ENCODE measurements at regions not wholly inside any gene's neighbourhood (a gene's known extent, or its start where the extent isn't known, plus 50 kb on each side); places are given as distances from the start of the nearest gene placed in this dataset.

DNA sequence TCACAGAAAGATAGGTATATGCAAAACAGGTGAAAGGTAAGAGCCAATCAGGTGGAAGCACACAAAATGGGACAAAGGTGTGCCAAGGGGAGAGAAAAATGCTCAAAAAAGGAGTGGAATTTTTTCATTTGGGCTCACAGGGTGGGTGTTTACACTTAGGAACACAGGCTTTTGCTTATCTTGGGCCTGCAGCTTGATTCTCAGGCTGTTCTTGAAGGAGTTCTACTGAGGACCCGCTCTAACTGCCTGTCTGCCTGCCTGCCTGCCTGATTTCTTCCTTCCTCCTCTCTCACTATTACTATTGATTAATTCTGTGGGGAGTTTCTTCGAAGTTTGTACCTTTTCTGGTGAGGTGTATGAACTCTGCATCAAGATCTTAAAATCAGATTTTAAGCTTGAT, 120.3 kb upstream of the CTSO start:
- no peak for TF ChIP-seq POLR2A (IDR thresholded peaks at IDR 0.05; ENCODE audit: low read length)
- no peak for TF ChIP-seq GATA1 (IDR thresholded peaks at IDR 0.05; ENCODE audit: low read depth, low read length)
